ENCODE measurements at regions not wholly inside any gene's neighbourhood (a gene's known extent, or its start where the extent isn't known, plus 50 kb on each side); places are given as distances from the start of the nearest gene placed in this dataset.

- TF ChIP-seq CHD7 (IDR thresholded peaks at IDR 0.05; ENCODE audit: insufficient replicate concordance, low read length) (no peak), ZNF274 (IDR thresholded peaks at IDR 0.05; ENCODE audit: borderline replicate concordance, extremely low read depth, low read length) (no peak), NRF1 (IDR thresholded peaks at IDR 0.05; ENCODE audit: low read depth, low read length) (no peak)
Observed at GRCh38 chr1:221904319-221904718, 162.4 kb upstream of the DUSP10 start (continued).

Data from H1 (cell line).